PFSK-1 (cell line): ENCODE measurements at regions not wholly inside any gene's neighbourhood (a gene's known extent, or its start where the extent isn't known, plus 50 kb on each side); places are given as distances from the start of the nearest gene placed in this dataset.

Experiments
- FOXP2 ChIP-seq: optimal IDR thresholded peaks from 2 replicates; pipeline ENCODE3; 2011; ENCODE audit warnings: borderline replicate concordance, control low read depth, inconsistent platforms; ENCODE audit not compliant: insufficient read depth; ENCODE audit errors: extremely low read length, extremely low read depth
- POLR2AphosphoS5 ChIP-seq: IDR thresholded peaks from 2 replicates; pipeline ENCODE4 v1.6.1; 2012; ENCODE audit warnings: low read depth, mild to moderate bottlenecking, control low read depth, low read length, moderate library complexity
- REST ChIP-seq, 2 experiments: IDR thresholded peaks; 2 replicates each; pipeline versions ENCODE4 v1.6.1 to v1.8.0; 2011 to 2012; ENCODE audit warnings: low read depth in 2 of 2, low read length in 2 of 2, control low read depth in 1 of 2, inconsistent platforms in 1 of 2, mild to moderate bottlenecking in 1 of 2, moderate library complexity in 1 of 2; ENCODE audit not compliant: insufficient read depth in 1 of 2
- SIN3A ChIP-seq: IDR thresholded peaks from 2 replicates; pipeline ENCODE4 v1.6.1; 2012; ENCODE audit warnings: mild to moderate bottlenecking, low read length, moderate library complexity, borderline replicate concordance; ENCODE audit not compliant: insufficient read depth
- TAF1 ChIP-seq: IDR thresholded peaks from 2 replicates; pipeline ENCODE4 v1.6.1; 2012; ENCODE audit warnings: low read length, control low read depth, borderline replicate concordance; ENCODE audit not compliant: insufficient read depth

DNA sequence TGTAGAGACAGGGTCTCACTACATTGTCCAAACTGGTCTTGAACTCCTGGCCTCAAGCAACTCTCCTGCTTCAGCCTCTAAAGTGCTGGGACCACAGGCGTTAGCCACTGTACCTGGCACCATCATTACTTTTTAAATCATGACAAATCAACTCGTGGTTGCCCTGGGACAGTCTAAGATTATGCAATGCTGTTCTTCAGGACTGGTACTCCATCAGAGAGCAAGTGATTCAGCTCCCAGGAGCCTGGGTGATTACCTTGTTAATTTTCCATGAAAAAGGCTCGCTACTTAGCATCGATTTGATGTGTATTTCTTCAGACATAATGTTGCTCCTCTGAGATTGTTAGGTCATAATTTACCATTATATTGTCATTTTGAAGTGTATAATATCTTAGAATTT is 158.9 kb upstream of the STEAP4 start:
- no peak for TF ChIP-seq FOXP2
- TF ChIP-seq REST (IDR thresholded peaks at IDR 0.05; ENCODE audit: insufficient read depth in 1 of 2, low read depth in 2 of 2, low read length in 2 of 2) = no peak
- TF ChIP-seq SIN3A = no peak
- no peak for TF ChIP-seq TAF1
- no peak for TF ChIP-seq POLR2AphosphoS5

- no peak for TF ChIP-seq FOXP2
- no peak for TF ChIP-seq SIN3A
- TF ChIP-seq TAF1 = no peak
- no peak for TF ChIP-seq REST (IDR thresholded peaks at IDR 0.05; ENCODE audit: insufficient read depth in 1 of 2, low read depth in 2 of 2, low read length in 2 of 2)
- no peak for TF ChIP-seq POLR2AphosphoS5
Observed at GRCh38 chr7:88462799-88463198, 156.1 kb upstream of the STEAP4 start.

- no peak for TF ChIP-seq SIN3A
- no peak for TF ChIP-seq FOXP2
- no peak for TF ChIP-seq REST (IDR thresholded peaks at IDR 0.05; ENCODE audit: insufficient read depth in 1 of 2, low read depth in 2 of 2, low read length in 2 of 2)
- no peak for TF ChIP-seq TAF1
- TF ChIP-seq POLR2AphosphoS5 = no peak
Observed at GRCh38 chr7:88460650-88461049, 154.0 kb upstream of the STEAP4 start.

DNA sequence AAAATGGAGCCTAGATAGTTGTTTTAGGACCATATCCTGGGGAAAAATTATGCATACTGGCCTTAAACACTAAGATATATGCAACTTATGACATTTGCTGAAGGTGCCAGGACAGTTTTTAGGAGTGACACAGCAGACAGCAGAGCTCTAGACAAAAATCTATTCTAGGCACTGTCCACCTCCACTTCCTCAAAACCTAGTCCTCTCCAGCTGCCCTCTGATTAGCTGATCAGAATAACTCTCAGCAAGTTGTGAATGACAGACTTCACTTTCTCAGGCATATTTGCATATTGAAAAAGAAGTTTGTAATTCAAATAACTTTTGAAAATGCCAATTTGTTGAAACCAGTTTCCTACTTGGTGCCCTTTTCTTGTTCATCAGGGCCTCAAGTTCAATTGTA is 152.3 kb upstream of the STEAP4 start:
- no peak for TF ChIP-seq REST (IDR thresholded peaks at IDR 0.05; ENCODE audit: insufficient read depth in 1 of 2, low read depth in 2 of 2, low read length in 2 of 2)
- no peak for TF ChIP-seq SIN3A
- TF ChIP-seq TAF1 = no peak
- TF ChIP-seq FOXP2 = no peak
- TF ChIP-seq POLR2AphosphoS5 = no peak

DNA sequence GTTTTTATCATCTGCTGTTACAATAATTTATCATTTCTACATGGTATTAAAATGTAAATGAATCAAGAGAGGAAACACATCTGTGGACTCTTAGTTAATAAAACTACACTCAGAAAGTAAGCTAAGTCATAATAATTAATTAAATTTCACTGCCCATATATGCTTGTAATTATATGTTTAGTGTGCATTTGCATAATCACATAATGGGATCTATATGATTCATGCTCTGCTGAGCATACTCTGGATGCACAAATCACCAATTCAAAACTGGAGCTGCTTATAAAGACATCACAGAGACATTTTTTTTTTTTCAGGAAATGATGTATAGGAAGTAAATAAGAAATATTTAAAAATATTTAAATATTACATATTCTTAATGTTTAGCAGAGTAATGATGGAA is 151.6 kb upstream of the STEAP4 start:
- no peak for TF ChIP-seq REST (IDR thresholded peaks at IDR 0.05; ENCODE audit: insufficient read depth in 1 of 2, low read depth in 2 of 2, low read length in 2 of 2)
- no peak for TF ChIP-seq TAF1
- TF ChIP-seq SIN3A = no peak
- no peak for TF ChIP-seq POLR2AphosphoS5
- no peak for TF ChIP-seq FOXP2
